Neuron (in vitro differentiated cells): ENCODE measurements at regions not wholly inside any gene's neighbourhood (a gene's known extent, or its start where the extent isn't known, plus 50 kb on each side); places are given as distances from the start of the nearest gene placed in this dataset.

ENCODE experiments used
- H2AFZ ChIP-seq: one replicate; pipeline ENCODE4 v1.6.1; 2013; ENCODE audit warnings: low read depth, mild to moderate bottlenecking, inconsistent platforms, low read length, moderate library complexity
- H3K27me3 ChIP-seq: one replicate; pipeline ENCODE4 v1.6.1; 2013; ENCODE audit warnings: low read length; ENCODE audit not compliant: insufficient read depth
- H3K36me3 ChIP-seq: one replicate; pipeline ENCODE4 v1.6.1; 2013; ENCODE audit warnings: low read length; ENCODE audit not compliant: insufficient read depth
- H3K4me1 ChIP-seq: one replicate; pipeline ENCODE4 v1.6.1; 2013; ENCODE audit warnings: low read length; ENCODE audit not compliant: insufficient read depth
- H3K4me3 ChIP-seq: 2 replicates; pipeline ENCODE4 v1.5.1; 2013; ENCODE audit warnings: mild to moderate bottlenecking, low read length, moderate library complexity
- H3K9me3 ChIP-seq: one replicate; pipeline ENCODE4 v1.6.1; 2013; ENCODE audit warnings: low read length

- Histone ChIP-seq H3K9me3 (no peaks in the 10 kb centered on the region), H3K4me3 (no peak overlapping the region), H3K36me3 (no peaks in the 10 kb centered on the region), H3K27me3 (no peaks in the 10 kb centered on the region), H2AFZ (no peak overlapping the region), H3K4me1 (peaks cover 6% of the 10 kb centered on the region)
These were observed 98.0 kb downstream of the BBS10 start for GRCh38 chr12:76250256-76250655.

GRCh38 chr12:76249501-76249900, 98.7 kb downstream of the BBS10 start:
- H2AFZ ChIP-seq, result no peak overlapping the region

GRCh38 chr12:76247992-76248391, 100.2 kb downstream of the BBS10 start:
- Histone ChIP-seq H2AFZ (no peak overlapping the region), H3K4me1 (peaks cover 6% of the 10 kb centered on the region), H3K36me3 (no peaks in the 10 kb centered on the region), H3K4me3 (no peak overlapping the region), H3K9me3 (no peaks in the 10 kb centered on the region), H3K27me3 (no peaks in the 10 kb centered on the region)

More at GRCh38 chr12:76249501-76249900, 98.7 kb downstream of the BBS10 start:
- H3K9me3 ChIP-seq, result no peaks in the 10 kb centered on the region
- H3K4me3 ChIP-seq, result no peak overlapping the region
- no peaks in the 10 kb centered on the region for H3K36me3 ChIP-seq
- peaks cover 6% of the 10 kb centered on the region for H3K4me1 ChIP-seq
- no peaks in the 10 kb centered on the region for H3K27me3 ChIP-seq

GRCh38 chr12:76247026-76247646, 101.1 kb downstream of the BBS10 start:
- H2AFZ ChIP-seq, result no peak overlapping the region
- H3K4me1 ChIP-seq, result peaks cover 6% of the 10 kb centered on the region
- H3K27me3 ChIP-seq, result no peaks in the 10 kb centered on the region
- no peaks in the 10 kb centered on the region for H3K9me3 ChIP-seq
- H3K36me3 ChIP-seq, result no peaks in the 10 kb centered on the region
- H3K4me3 ChIP-seq, result no peak overlapping the region

- no peaks in the 10 kb centered on the region for H3K9me3 ChIP-seq
- H2AFZ ChIP-seq, result no peak overlapping the region
- peaks cover 6% of the 10 kb centered on the region for H3K4me1 ChIP-seq
These were observed 101.6 kb downstream of the BBS10 start for GRCh38 chr12:76246611-76247010.

GRCh38 chr12:76244300-76244699, 103.9 kb downstream of the BBS10 start:
- Histone ChIP-seq H3K27me3 (no peaks in the 10 kb centered on the region), H3K4me3 (no peak overlapping the region), H3K36me3 (no peaks in the 10 kb centered on the region), H2AFZ (no peak overlapping the region), H3K9me3 (no peaks in the 10 kb centered on the region), H3K4me1 (no peaks in the 10 kb centered on the region)

More at GRCh38 chr12:76246611-76247010, 101.6 kb downstream of the BBS10 start:
- Histone ChIP-seq H3K4me3 (no peak overlapping the region), H3K36me3 (no peaks in the 10 kb centered on the region), H3K27me3 (no peaks in the 10 kb centered on the region)

- Histone ChIP-seq H2AFZ (no peak overlapping the region), H3K27me3 (no peaks in the 10 kb centered on the region), H3K36me3 (no peaks in the 10 kb centered on the region), H3K4me1 (no peaks in the 10 kb centered on the region), H3K9me3 (no peaks in the 10 kb centered on the region), H3K4me3 (no peak overlapping the region)
These were observed 105.2 kb downstream of the BBS10 start for GRCh38 chr12:76242813-76243550.

GRCh38 chr12:76241371-76241770, 106.8 kb downstream of the BBS10 start:
- Histone ChIP-seq H3K4me3 (no peak overlapping the region), H3K27me3 (no peaks in the 10 kb centered on the region), H3K9me3 (no peaks in the 10 kb centered on the region), H2AFZ (no peak overlapping the region), H3K36me3 (no peaks in the 10 kb centered on the region), H3K4me1 (no peaks in the 10 kb centered on the region)

GRCh38 chr12:76240281-76240680, 107.9 kb downstream of the BBS10 start:
- Histone ChIP-seq H3K4me3 (no peak overlapping the region), H3K36me3 (no peaks in the 10 kb centered on the region), H3K9me3 (no peaks in the 10 kb centered on the region), H2AFZ (no peak overlapping the region), H3K27me3 (no peaks in the 10 kb centered on the region), H3K4me1 (no peaks in the 10 kb centered on the region)

GRCh38 chr12:76238688-76239087, 109.5 kb downstream of the BBS10 start:
- Histone ChIP-seq H3K36me3 (no peaks in the 10 kb centered on the region), H2AFZ (no peak overlapping the region), H3K9me3 (no peaks in the 10 kb centered on the region), H3K4me3 (no peak overlapping the region), H3K4me1 (no peaks in the 10 kb centered on the region), H3K27me3 (no peaks in the 10 kb centered on the region)

GRCh38 chr12:76237086-76237701, 111.0 kb downstream of the BBS10 start:
- Histone ChIP-seq H3K4me3 (no peak overlapping the region), H3K4me1 (no peaks in the 10 kb centered on the region)

GRCh38 chr12:76236640-76237039, 111.6 kb downstream of the BBS10 start:
- H3K9me3 ChIP-seq, result no peaks in the 10 kb centered on the region
- H3K27me3 ChIP-seq, result no peaks in the 10 kb centered on the region
- H3K4me3 ChIP-seq, result no peak overlapping the region
- H3K36me3 ChIP-seq, result no peaks in the 10 kb centered on the region
- H2AFZ ChIP-seq, result no peak overlapping the region
- H3K4me1 ChIP-seq, result no peaks in the 10 kb centered on the region

More at GRCh38 chr12:76237086-76237701, 111.0 kb downstream of the BBS10 start:
- no peak overlapping the region for H2AFZ ChIP-seq
- no peaks in the 10 kb centered on the region for H3K9me3 ChIP-seq
- no peaks in the 10 kb centered on the region for H3K36me3 ChIP-seq
- H3K27me3 ChIP-seq, result no peaks in the 10 kb centered on the region

GRCh38 chr12:76234741-76235140, 113.5 kb downstream of the BBS10 start:
- H3K9me3 ChIP-seq, result no peaks in the 10 kb centered on the region
- no peak overlapping the region for H3K4me3 ChIP-seq
- no peaks in the 10 kb centered on the region for H3K27me3 ChIP-seq
- no peak overlapping the region for H2AFZ ChIP-seq
- H3K4me1 ChIP-seq, result no peaks in the 10 kb centered on the region
- H3K36me3 ChIP-seq, result no peaks in the 10 kb centered on the region
